ENCODE measurements at regions not wholly inside any gene's neighbourhood (a gene's known extent, or its start where the extent isn't known, plus 50 kb on each side); places are given as distances from the start of the nearest gene placed in this dataset.
A peak's percentile ranks its signal among the peaks of the same experiment; 100 is the strongest.

- peak; percentile 2 for DNase-seq (ENCODE audit: low read depth)
Observed at GRCh38 chr11:20250644-20251247, 90.5 kb upstream of the DBX1 start.

DNA sequence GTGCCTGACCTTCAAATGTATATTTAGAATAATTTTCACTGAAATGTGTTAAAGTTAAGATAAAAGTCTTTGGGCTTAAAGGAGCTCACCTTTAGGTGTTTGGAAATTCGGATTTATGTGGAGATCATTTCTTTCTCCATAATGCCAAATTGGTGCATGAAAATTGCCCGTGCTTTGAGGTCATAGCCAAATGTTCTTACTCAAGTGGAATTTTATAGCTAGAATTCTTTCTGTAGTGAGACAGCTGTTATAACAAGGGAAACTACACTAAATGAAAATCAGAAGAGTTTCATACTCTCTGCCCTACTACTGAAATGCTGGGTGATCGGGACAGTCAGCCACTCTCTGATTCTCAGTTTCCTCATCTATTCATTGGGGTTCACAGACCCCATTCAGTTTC is 89.5 kb upstream of the DBX1 start:
- no peak for DNase-seq (ENCODE audit: low read depth)

GRCh38 chr11:20249378-20249777 is 89.1 kb upstream of the DBX1 start:
- no peak for DNase-seq (ENCODE audit: low read depth)

GRCh38 chr11:20248871-20249270 is 88.6 kb upstream of the DBX1 start:
- DNase-seq (ENCODE audit: low read depth): no peak

DNA sequence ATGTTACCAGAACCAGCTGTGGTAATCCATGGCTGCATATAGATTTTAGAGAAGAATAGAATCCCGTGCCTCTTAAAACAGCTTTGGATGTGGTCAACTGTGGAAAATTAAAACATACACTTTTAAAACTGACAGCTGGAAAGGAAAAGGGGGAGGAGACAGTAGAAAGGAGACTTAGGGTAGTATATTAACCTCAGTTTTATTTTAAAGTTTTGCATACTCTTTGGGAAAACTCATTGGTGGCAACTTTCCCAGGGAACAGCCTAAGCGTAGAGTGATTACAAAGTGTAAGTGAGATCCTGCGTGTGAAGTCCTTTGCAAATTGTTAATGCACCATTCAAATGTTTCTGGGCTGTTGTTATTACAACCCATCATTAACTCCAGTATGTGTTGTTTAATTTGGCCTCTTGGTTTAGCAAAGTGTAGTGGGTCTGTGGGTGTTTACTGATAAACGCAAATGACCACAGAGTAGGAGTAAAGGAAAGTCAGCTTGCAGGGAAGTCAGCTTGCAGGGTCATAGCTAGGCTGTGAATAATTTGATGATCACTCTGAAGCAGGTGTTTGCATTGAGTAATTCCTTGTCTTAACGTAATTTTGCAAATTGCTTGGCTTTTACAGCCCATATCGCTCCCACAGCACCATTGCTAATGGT is 88.0 kb upstream of the DBX1 start:
- no peak for DNase-seq (ENCODE audit: low read depth)

GRCh38 chr11:20247591-20248007 is 87.3 kb upstream of the DBX1 start:
- DNase-seq (ENCODE audit: low read depth): no peak

GRCh38 chr11:20243974-20244373 is 83.7 kb upstream of the DBX1 start:
- no peak for DNase-seq (ENCODE audit: low read depth)

- no peak for DNase-seq (ENCODE audit: low read depth)
Observed at GRCh38 chr11:20238712-20239111, 78.4 kb upstream of the DBX1 start.

DNA sequence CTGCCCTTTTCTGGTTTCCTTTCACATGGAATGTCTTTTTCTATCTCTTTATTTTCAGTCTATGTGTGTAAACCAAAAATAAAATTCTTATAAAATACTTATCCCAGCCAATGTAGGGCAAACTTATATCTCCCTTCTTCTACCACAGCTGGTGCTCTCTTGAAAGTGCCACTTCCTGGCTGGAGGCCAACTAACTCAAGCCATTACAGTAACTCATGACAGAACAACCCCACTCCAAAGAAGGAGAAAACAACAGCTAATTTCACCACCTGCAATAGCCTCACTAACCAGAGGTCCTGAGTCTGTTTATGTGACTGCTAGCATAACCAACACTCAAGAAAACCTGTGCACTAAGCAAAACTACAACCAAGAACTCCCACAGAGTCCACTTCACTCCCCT is 74.9 kb upstream of the DBX1 start:
- no peak for DNase-seq (ENCODE audit: low read depth)

DNA sequence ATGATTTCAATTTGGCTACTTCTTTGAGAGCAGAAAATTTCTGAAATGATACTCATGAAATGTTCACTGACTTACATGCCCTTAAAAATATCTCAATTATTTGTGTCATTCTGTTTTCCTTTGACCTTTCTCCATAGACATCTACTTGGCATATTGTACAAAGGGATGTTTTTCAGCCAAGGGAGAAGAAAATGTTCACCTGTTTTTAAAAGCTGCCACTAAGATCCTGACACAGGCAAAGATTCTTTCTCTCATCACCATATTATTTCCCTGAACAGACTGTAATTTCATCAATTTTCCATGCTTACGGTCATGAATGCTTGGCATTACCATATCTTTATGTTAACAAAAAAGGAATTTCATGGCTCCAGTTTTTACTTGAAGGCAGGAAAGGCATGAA is 67.4 kb upstream of the DBX1 start:
- no peak for DNase-seq (ENCODE audit: low read depth)

GRCh38 chr11:20226933-20227332 is 66.7 kb upstream of the DBX1 start:
- no peak for DNase-seq (ENCODE audit: low read depth)

GRCh38 chr11:20221566-20221965 is 61.3 kb upstream of the DBX1 start:
- DNase-seq (ENCODE audit: low read depth): no peak

DNA sequence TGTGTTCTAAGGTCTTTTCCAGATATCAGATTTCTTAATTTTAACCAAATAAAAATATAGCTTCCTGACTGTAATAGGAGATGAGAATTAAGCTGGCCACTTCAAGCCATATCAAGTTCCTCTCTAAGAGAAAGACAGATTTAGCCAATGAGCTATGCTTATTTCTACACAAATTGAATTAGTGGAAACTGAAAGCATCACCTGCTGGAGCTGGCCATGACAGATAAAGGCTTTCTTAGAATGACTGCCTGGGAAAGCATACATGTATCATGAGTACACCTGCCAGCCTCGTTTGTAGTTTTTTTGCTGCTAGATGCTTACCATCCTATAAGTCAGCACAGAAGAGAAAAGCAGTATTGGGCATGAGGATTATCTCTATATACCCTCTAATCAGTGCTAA is 53.5 kb upstream of the DBX1 start:
- no peak for DNase-seq (ENCODE audit: low read depth)

DNA sequence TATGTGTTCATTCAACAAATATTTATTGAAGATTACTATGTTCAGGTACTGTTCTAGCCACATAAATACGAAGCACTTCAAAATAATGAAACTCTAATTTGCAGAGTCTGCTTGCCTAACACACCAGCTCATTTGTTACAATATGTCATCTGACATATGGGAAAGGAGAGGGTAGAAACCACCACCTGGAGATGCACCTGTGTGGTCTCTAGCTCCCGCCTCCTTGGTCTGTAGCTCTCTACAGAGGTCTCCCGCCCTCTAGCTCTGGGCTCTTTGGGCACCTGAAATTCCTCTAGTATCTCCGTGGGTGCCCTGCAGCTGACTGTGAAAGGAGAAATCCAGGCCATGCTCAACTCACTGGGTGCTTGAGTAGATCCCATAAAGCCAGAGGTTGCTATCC is 51.4 kb upstream of the DBX1 start:
- DNase-seq (ENCODE audit: low read depth): no peak
